WTC11 (cell line): ENCODE measurements at regions not wholly inside any gene's neighbourhood (a gene's known extent, or its start where the extent isn't known, plus 50 kb on each side); places are given as distances from the start of the nearest gene placed in this dataset.

Experiments used
- ATAC-seq: fragments of 200-7000 bp; cut with Tn5 transposase; 2 replicates; pipeline ENCODE4 v1.10.0; 2021; ENCODE audit warnings: mild to moderate bottlenecking, moderate library complexity
- CTCF ChIA-PET: fragments of 300-600 bp; sonication (Branson Sonifier 250); formaldehyde crosslinking; loops from one replicate; lab custom pipeline; 2021; ENCODE audit warnings: antibody characterized with exemption; lab: Charles Lee
- POLR2A ChIA-PET: fragments of 350-600 bp; sonication (Branson Sonifier 250); formaldehyde crosslinking; loops from one replicate; lab custom pipeline; 2021; ENCODE audit warnings: antibody characterized with exemption; lab: Charles Lee
- DNase-seq: peaks from one replicate; pipeline ENCODE4 v3.0.0; 2021; ENCODE audit warnings: low spot score
- H3K27ac Mint-ChIP-seq: 2 replicates; pipeline ENCODE4 v1.8.0; 2021; ENCODE audit warnings: mixed read lengths
- H3K27me3 Mint-ChIP-seq: 2 replicates; pipeline ENCODE4 v1.8.0; 2021; ENCODE audit warnings: low read depth, mild to moderate bottlenecking, moderate library complexity, mixed read lengths
- H3K36me3 Mint-ChIP-seq: 2 replicates; pipeline ENCODE4 v1.8.0; 2021; ENCODE audit warnings: mixed read lengths
- H3K4me1 Mint-ChIP-seq: 2 replicates; pipeline ENCODE4 v1.8.0; 2022; ENCODE audit warnings: mixed read lengths
- H3K4me3 Mint-ChIP-seq: 2 replicates; pipeline ENCODE4 v1.8.0; 2021; ENCODE audit warnings: mild to moderate bottlenecking, moderate library complexity, mixed read lengths
- H3K9me3 Mint-ChIP-seq: 2 replicates; pipeline ENCODE4 v1.8.0; 2021; ENCODE audit warnings: mixed read lengths
- ARID4B ChIP-seq: sonication (generic); formaldehyde crosslinking; IDR thresholded peaks from 2 replicates; pipeline ENCODE4 v1.8.0; 2023; ENCODE audit warnings: missing genetic modification reagents, mild to moderate bottlenecking, borderline replicate concordance
- CREB1 ChIP-seq: sonication (generic); formaldehyde crosslinking; IDR thresholded peaks from 2 replicates; pipeline ENCODE4 v1.8.0; 2023; ENCODE audit warnings: mild to moderate bottlenecking, missing genetic modification reagents
- CREM ChIP-seq: sonication (generic); formaldehyde crosslinking; IDR thresholded peaks from 2 replicates; pipeline ENCODE4 v1.8.1; 2022; ENCODE audit warnings: mild to moderate bottlenecking, missing genetic modification reagents, moderate library complexity
- E2F5 ChIP-seq: sonication (generic); formaldehyde crosslinking; IDR thresholded peaks from 2 replicates; pipeline ENCODE4 v1.8.1; 2022; ENCODE audit warnings: mild to moderate bottlenecking, moderate library complexity, missing genetic modification reagents
- GRHL2 ChIP-seq: fragments of 250-450 bp; sonication (Bioruptor Pico); IDR thresholded peaks from 2 replicates; pipeline ENCODE4 v1.8.0; 2022; ENCODE audit warnings: mild to moderate bottlenecking, moderate library complexity; ENCODE audit not compliant: insufficient replicate concordance, severe bottlenecking
- IRF1 ChIP-seq: sonication (generic); formaldehyde crosslinking; IDR thresholded peaks from 2 replicates; pipeline ENCODE4 v1.8.0; 2023; ENCODE audit warnings: missing genetic modification reagents
- JAZF1 ChIP-seq: fragments of 250-450 bp; sonication (Bioruptor Pico); IDR thresholded peaks from 2 replicates; pipeline ENCODE4 v1.9.0; 2021; ENCODE audit warnings: moderate library complexity, mild to moderate bottlenecking, inconsistent platforms
- MLX ChIP-seq: sonication (generic); formaldehyde crosslinking; IDR thresholded peaks from 2 replicates; pipeline ENCODE4 v1.8.1; 2023; ENCODE audit warnings: mild to moderate bottlenecking, missing genetic modification reagents, moderate library complexity
- NFYB ChIP-seq: sonication (generic); formaldehyde crosslinking; conservative IDR thresholded peaks from 2 replicates; pipeline ENCODE4 v1.8.0; 2022; ENCODE audit warnings: low read depth, missing genetic modification reagents
- OVOL2 ChIP-seq: fragments of 250-450 bp; sonication (Bioruptor Pico); IDR thresholded peaks from 2 replicates; pipeline ENCODE4 v1.9.0; 2021; ENCODE audit warnings: mild to moderate bottlenecking, borderline replicate concordance
- USF2 ChIP-seq: sonication (generic); formaldehyde crosslinking; IDR thresholded peaks from 2 replicates; pipeline ENCODE4 v1.8.1; 2023; ENCODE audit warnings: mild to moderate bottlenecking, missing genetic modification reagents, moderate library complexity
- ZNF121 ChIP-seq: sonication (generic); formaldehyde crosslinking; IDR thresholded peaks from 2 replicates; pipeline ENCODE4 v1.8.0; 2023; ENCODE audit warnings: missing genetic modification reagents
- ZNF263 ChIP-seq: sonication (generic); formaldehyde crosslinking; IDR thresholded peaks from 2 replicates; pipeline ENCODE4 v1.8.1; 2022; ENCODE audit warnings: low read depth, mild to moderate bottlenecking, moderate library complexity, missing genetic modification reagents
- ZNF281 ChIP-seq: sonication (generic); formaldehyde crosslinking; IDR thresholded peaks from 2 replicates; pipeline ENCODE4 v1.8.0; 2023; ENCODE audit warnings: mild to moderate bottlenecking, missing genetic modification reagents
- ZNF317 ChIP-seq: sonication (generic); formaldehyde crosslinking; IDR thresholded peaks from 2 replicates; pipeline ENCODE4 v1.8.1; 2023; ENCODE audit warnings: low read depth, mild to moderate bottlenecking, moderate library complexity, missing genetic modification reagents, borderline replicate concordance
- ZNF512 ChIP-seq: sonication (generic); formaldehyde crosslinking; IDR thresholded peaks from 2 replicates; pipeline ENCODE4 v1.8.1; 2022; ENCODE audit warnings: missing genetic modification reagents, borderline replicate concordance

GRCh38 chr4:64121803-64122202, 287.4 kb downstream of the TECRL start:
- ChIA-PET CTCF (no interaction called here), POLR2A (no interaction called here)
- DNase-seq, result no peak
- Mint-ChIP-seq H3K4me3 (no peak overlapping the region), H3K36me3 (peaks cover 3% of the 10 kb centered on the region; the same call in 1 of the 2 replicates), H3K27ac (no peak overlapping the region), H3K4me1 (no peaks in the 10 kb centered on the region), H3K9me3 (peaks cover 31% of the 10 kb centered on the region), H3K27me3 (no peaks in the 10 kb centered on the region)
- ATAC-seq, result no peak
- TF ChIP-seq ZNF281 (no peak), E2F5 (CRISPR knock-in tag) (no peak), ZNF121 (CRISPR knock-in tag) (no peak), USF2 (CRISPR knock-in tag) (no peak), CREB1 (no peak), OVOL2 (CRISPR knock-in tag) (no peak), MLX (CRISPR knock-in tag) (no peak), IRF1 (CRISPR knock-in tag) (no peak), ARID4B (CRISPR knock-in tag) (no peak), ZNF263 (no peak), CREM (CRISPR knock-in tag) (no peak)
- TF ChIP-seq, all 79 proteins: peak for 0

GRCh38 chr4:64105903-64106302, 303.3 kb downstream of the TECRL start:
- H3K4me3 Mint-ChIP-seq, result no peak overlapping the region
- no peaks in the 10 kb centered on the region for H3K36me3 Mint-ChIP-seq
- ChIA-PET POLR2A (no interaction called here), CTCF (no interaction called here)
- peaks cover 14% of the 10 kb centered on the region for H3K4me1 Mint-ChIP-seq
- ATAC-seq (no peak), DNase-seq (no peak)
- H3K9me3 Mint-ChIP-seq, result no peaks in the 10 kb centered on the region
- no peak for TF ChIP-seq GRHL2 (CRISPR knock-in tag)
- no peak for TF ChIP-seq ZNF317 (CRISPR knock-in tag)
- TF ChIP-seq CREM (CRISPR knock-in tag), result no peak
- no peak for TF ChIP-seq NFYB
- no peak for TF ChIP-seq JAZF1 (CRISPR knock-in tag)
- TF ChIP-seq ZNF512 (CRISPR knock-in tag), result no peak
- H3K27me3 Mint-ChIP-seq, result no peaks in the 10 kb centered on the region
- no peak overlapping the region for H3K27ac Mint-ChIP-seq
